ENCODE measurements at regions not wholly inside any gene's neighbourhood (a gene's known extent, or its start where the extent isn't known, plus 50 kb on each side); places are given as distances from the start of the nearest gene placed in this dataset.
"Not testable (repeated sequence)": the region's sequence is repeated elsewhere in the genome, so short reads cannot be mapped to it uniquely, and the experiment has no call there.

DNA sequence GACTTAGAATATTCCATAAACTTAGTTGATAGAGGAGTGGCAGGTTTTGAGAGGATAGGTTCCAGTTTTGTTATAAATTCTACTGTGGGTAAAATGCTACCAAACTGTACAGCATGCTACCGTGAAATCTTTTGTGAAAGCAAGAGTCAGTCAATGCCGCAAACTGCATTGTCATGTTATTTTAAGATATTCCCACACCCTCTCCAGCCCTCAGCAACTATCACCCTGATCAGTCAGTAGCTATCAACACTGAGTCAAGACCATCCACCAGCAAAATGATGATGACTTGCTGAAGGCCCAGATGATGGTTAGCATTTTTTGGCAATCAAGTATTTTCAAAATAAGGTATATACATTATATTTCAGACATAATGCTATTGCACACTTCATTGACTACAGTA, 182.4 kb upstream of the ZNF337 start:
- H3K4me3 ChIP-seq (replicated peaks in 1 of 3; ENCODE audit: insufficient read depth in 1 of 3, low read depth in 1 of 3, low read length in 3 of 3); H3K27me3 ChIP-seq (ENCODE audit: control insufficient read depth in 2 of 2, insufficient read depth in 2 of 2, low read length in 2 of 2); H3K9me1 ChIP-seq (replicated peaks; ENCODE audit: control insufficient read depth, extremely low read depth, insufficient read depth, low read length); H2AFZ ChIP-seq (ENCODE audit: low read depth, low read length); H3K27ac ChIP-seq (ENCODE audit: insufficient read depth, low read depth, low read length); H3K9me3 ChIP-seq (replicated peaks; ENCODE audit: control insufficient read depth, insufficient read depth, low read length); POLR2A ChIA-PET; CTCF ChIA-PET; H3K9ac ChIP-seq (replicated peaks; ENCODE audit: extremely low read depth, insufficient read depth, low read length); dilution Hi-C loops (cut with MboI; ENCODE audit: extremely low pct_ligation_motif_present, low sequenced_read_pairs); DNase-seq (ENCODE audit: low read depth, low spot score); H3K79me2 ChIP-seq (ENCODE audit: control insufficient read depth, insufficient read depth, low read length); H4K20me1 ChIP-seq (replicated peaks; ENCODE audit: control insufficient read depth, extremely low read depth, insufficient read depth, low read length); H3K4me1 ChIP-seq (ENCODE audit: control insufficient read depth, extremely low read depth, insufficient read depth, low read length); BruUV-seq (replicated peaks); H3K36me3 ChIP-seq (ENCODE audit: control insufficient read depth in 2 of 2, extremely low read depth in 1 of 2, insufficient read depth in 2 of 2, low read length in 2 of 2); H3K4me2 ChIP-seq (ENCODE audit: insufficient read depth, low read length); intact Hi-C loops (cut with micrococcal nuclease); FAIRE-seq: not testable (repeated sequence)

DNA sequence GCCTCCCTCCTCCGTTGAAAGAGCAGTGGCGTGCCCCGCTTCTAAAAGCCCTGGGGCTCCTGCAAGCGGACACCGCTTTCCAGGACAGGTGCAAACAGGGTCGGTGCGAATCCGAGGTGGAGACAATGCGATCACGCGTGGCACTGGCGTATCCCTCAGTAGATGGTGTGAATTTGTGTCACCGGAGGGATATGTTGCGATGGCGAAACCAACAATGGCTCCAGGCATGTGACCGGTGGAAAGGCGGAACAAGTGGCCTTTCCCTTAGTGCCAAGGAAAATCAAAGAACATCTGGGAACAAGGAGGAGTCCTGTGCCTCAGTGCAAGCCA, 172.0 kb upstream of the ZNF337 start:
- H3K79me2 ChIP-seq (ENCODE audit: control insufficient read depth, insufficient read depth, low read length); dilution Hi-C loops (cut with MboI; ENCODE audit: extremely low pct_ligation_motif_present, low sequenced_read_pairs); BruUV-seq (replicated peaks); H3K27ac ChIP-seq (ENCODE audit: insufficient read depth, low read depth, low read length); H3K9me3 ChIP-seq (replicated peaks; ENCODE audit: control insufficient read depth, insufficient read depth, low read length); H3K9ac ChIP-seq (replicated peaks; ENCODE audit: extremely low read depth, insufficient read depth, low read length); H4K20me1 ChIP-seq (replicated peaks; ENCODE audit: control insufficient read depth, extremely low read depth, insufficient read depth, low read length); H3K9me1 ChIP-seq (replicated peaks; ENCODE audit: control insufficient read depth, extremely low read depth, insufficient read depth, low read length); POLR2A ChIA-PET; DNase-seq (ENCODE audit: low read depth, low spot score); H3K36me3 ChIP-seq (ENCODE audit: control insufficient read depth in 2 of 2, extremely low read depth in 1 of 2, insufficient read depth in 2 of 2, low read length in 2 of 2); H3K4me3 ChIP-seq (replicated peaks in 1 of 3; ENCODE audit: insufficient read depth in 1 of 3, low read depth in 1 of 3, low read length in 3 of 3); FAIRE-seq; CTCF ChIA-PET; H3K4me1 ChIP-seq (ENCODE audit: control insufficient read depth, extremely low read depth, insufficient read depth, low read length): not testable (repeated sequence)
- intact Hi-C loops (cut with micrococcal nuclease): loop anchor here (5.0 kb wide), 1 partner anchor 171 kb away; the partner anchor contains the start of gene ZNF337
- Histone ChIP-seq H3K27me3 (ENCODE audit: control insufficient read depth in 2 of 2, insufficient read depth in 2 of 2, low read length in 2 of 2) (peaks cover 11 to 16% of the 10 kb centered on the region in 2 experiments), H2AFZ (ENCODE audit: low read depth, low read length) (peak overlapping the region; percentile 64), H3K4me2 (ENCODE audit: insufficient read depth, low read length) (peak overlapping the region; percentile 32)
